GM19397 (cell line): ENCODE measurements at regions not wholly inside any gene's neighbourhood (a gene's known extent, or its start where the extent isn't known, plus 50 kb on each side); places are given as distances from the start of the nearest gene placed in this dataset.
"Not testable (repeated sequence)": the region's sequence is repeated elsewhere in the genome, so short reads cannot be mapped to it uniquely, and the experiment has no call there.

Experiments
- ATAC-seq: cut with Tn5 transposase; IDR thresholded peaks from one replicate; pipeline ENCODE4 v1.9.1; 2021; ENCODE audit warnings: mild to moderate bottlenecking, moderate library complexity; ENCODE audit not compliant: unreplicated experiment

- no peak for ATAC-seq
These were observed 128.4 kb upstream of the GMNC start for GRCh38 chr3:190990898-190991297.

- no peak for ATAC-seq
These were observed 126.7 kb upstream of the GMNC start for GRCh38 chr3:190989218-190989617.

- no peak for ATAC-seq
These were observed 125.6 kb upstream of the GMNC start for GRCh38 chr3:190988102-190988501.

- ATAC-seq: no peak
These were observed 122.2 kb upstream of the GMNC start for GRCh38 chr3:190984502-190985244.

- ATAC-seq: no peak
These were observed 121.4 kb upstream of the GMNC start for GRCh38 chr3:190983875-190984274.

GRCh38 chr3:190973771-190974170 lies 111.3 kb upstream of the GMNC start:
- ATAC-seq: no peak

- no peak for ATAC-seq
These were observed 110.4 kb upstream of the GMNC start for GRCh38 chr3:190972840-190973270.

GRCh38 chr3:190972196-190972595 lies 109.7 kb upstream of the GMNC start:
- ATAC-seq: no peak

- ATAC-seq: no peak
These were observed 108.1 kb upstream of the GMNC start for GRCh38 chr3:190970560-190970959.

- no peak for ATAC-seq
These were observed 106.1 kb upstream of the GMNC start for GRCh38 chr3:190968616-190969015.

- not testable (repeated sequence) for ATAC-seq
These were observed 102.4 kb upstream of the GMNC start for GRCh38 chr3:190964931-190965330.

GRCh38 chr3:190959077-190959476 lies 96.6 kb upstream of the GMNC start:
- ATAC-seq: no peak

- no peak for ATAC-seq
These were observed 79.3 kb upstream of the GMNC start for GRCh38 chr3:190941694-190942260.

- not testable (repeated sequence) for ATAC-seq
These were observed 72.1 kb upstream of the GMNC start for GRCh38 chr3:190934616-190935015.

GRCh38 chr3:190926619-190927018 lies 64.1 kb upstream of the GMNC start:
- no peak for ATAC-seq

- ATAC-seq: no peak
These were observed 50.2 kb upstream of the GMNC start for GRCh38 chr3:190912736-190913135.
